DND-41 (cell line): ENCODE measurements at regions not wholly inside any gene's neighbourhood (a gene's known extent, or its start where the extent isn't known, plus 50 kb on each side); places are given as distances from the start of the nearest gene placed in this dataset.

ENCODE experiments used
- CTCF ChIP-seq: IDR thresholded peaks from 2 replicates; pipeline ENCODE4 v1.5.1; 2012; ENCODE audit warnings: borderline replicate concordance, low read length, moderate library complexity, mild to moderate bottlenecking; ENCODE audit not compliant: poor library complexity, severe bottlenecking; ENCODE audit errors: extremely low read depth
- EZH2 ChIP-seq: IDR thresholded peaks from 3 replicates; pipeline ENCODE4 v1.6.1; 2012; ENCODE audit warnings: borderline replicate concordance, low read depth, mild to moderate bottlenecking, moderate library complexity, low read length, inconsistent platforms; ENCODE audit not compliant: severe bottlenecking

- TF ChIP-seq CTCF (no peak), EZH2 (no peak)
These were observed 151.3 kb downstream of the RTL9 start for GRCh38 chrX:110509755-110510532.
